ENCODE measurements at regions not wholly inside any gene's neighbourhood (a gene's known extent, or its start where the extent isn't known, plus 50 kb on each side); places are given as distances from the start of the nearest gene placed in this dataset.

GRCh38 chr6:135109761-135110160 is 55.1 kb upstream of the HBS1L start:
- no peak overlapping the region for H2AFZ ChIP-seq (ENCODE audit: low read depth, low read length)
- H3K4me1 ChIP-seq (ENCODE audit: low read length) = peaks cover 18% of the 10 kb centered on the region
- no peak for TF ChIP-seq CTCF (IDR thresholded peaks at IDR 0.05; ENCODE audit: low read depth, low read length)
- TF ChIP-seq EZH2phosphoT487 (IDR thresholded peaks at IDR 0.05; ENCODE audit: low read depth) = no peak
- no peaks in the 10 kb centered on the region for H3K27me3 ChIP-seq (ENCODE audit: low read depth, low read length)
- H3K79me2 ChIP-seq (ENCODE audit: low read length) = no peaks in the 10 kb centered on the region
- no peak overlapping the region for H3K9ac ChIP-seq (ENCODE audit: low read length)
- H4K20me1 ChIP-seq (ENCODE audit: insufficient read depth, low read length) = no peaks in the 10 kb centered on the region; the same call in 1 of the 2 replicates
- peaks cover 7% of the 10 kb centered on the region for H3K36me3 ChIP-seq (replicated peaks; ENCODE audit: low read depth, low read length)
- H3K4me3 ChIP-seq (ENCODE audit: low read length) = no peak overlapping the region
- no peak overlapping the region for H3K4me2 ChIP-seq (ENCODE audit: low read length)
- H3K9me3 ChIP-seq (ENCODE audit: insufficient read depth, low read length) = no peaks in the 10 kb centered on the region
- H3K27ac ChIP-seq (ENCODE audit: low read length) = no peak overlapping the region

GRCh38 chr6:135108692-135109091 is 54.1 kb upstream of the HBS1L start:
- Histone ChIP-seq H3K4me2 (ENCODE audit: low read length) (no peak overlapping the region), H4K20me1 (ENCODE audit: insufficient read depth, low read length) (no peaks in the 10 kb centered on the region; the same call in 1 of the 2 replicates)

GRCh38 chr6:135106611-135107010 is 52.0 kb upstream of the HBS1L start:
- Histone ChIP-seq H4K20me1 (ENCODE audit: insufficient read depth, low read length) (no peaks in the 10 kb centered on the region; the same call in 1 of the 2 replicates), H3K9ac (ENCODE audit: low read length) (no peak overlapping the region), H3K9me3 (ENCODE audit: insufficient read depth, low read length) (no peaks in the 10 kb centered on the region), H3K4me2 (ENCODE audit: low read length) (no peak overlapping the region), H3K27me3 (ENCODE audit: low read depth, low read length) (no peaks in the 10 kb centered on the region), H3K4me3 (ENCODE audit: low read length) (no peak overlapping the region), H2AFZ (ENCODE audit: low read depth, low read length) (no peak overlapping the region), H3K36me3 (replicated peaks; ENCODE audit: low read depth, low read length) (peaks cover 3% of the 10 kb centered on the region), H3K27ac (ENCODE audit: low read length) (no peak overlapping the region), H3K4me1 (ENCODE audit: low read length) (peaks cover 31% of the 10 kb centered on the region), H3K79me2 (ENCODE audit: low read length) (no peaks in the 10 kb centered on the region)
- TF ChIP-seq CTCF (IDR thresholded peaks at IDR 0.05; ENCODE audit: low read depth, low read length) (no peak), EZH2phosphoT487 (IDR thresholded peaks at IDR 0.05; ENCODE audit: low read depth) (no peak)

More at GRCh38 chr6:135108692-135109091, 54.1 kb upstream of the HBS1L start:
- Histone ChIP-seq H3K9me3 (ENCODE audit: insufficient read depth, low read length) (no peaks in the 10 kb centered on the region), H3K36me3 (replicated peaks; ENCODE audit: low read depth, low read length) (peaks cover 3% of the 10 kb centered on the region), H3K4me1 (ENCODE audit: low read length) (peaks cover 16% of the 10 kb centered on the region), H3K27me3 (ENCODE audit: low read depth, low read length) (no peaks in the 10 kb centered on the region), H3K79me2 (ENCODE audit: low read length) (no peaks in the 10 kb centered on the region), H3K9ac (ENCODE audit: low read length) (no peak overlapping the region), H3K4me3 (ENCODE audit: low read length) (no peak overlapping the region), H2AFZ (ENCODE audit: low read depth, low read length) (no peak overlapping the region), H3K27ac (ENCODE audit: low read length) (no peak overlapping the region)
- no peak for TF ChIP-seq EZH2phosphoT487 (IDR thresholded peaks at IDR 0.05; ENCODE audit: low read depth)

- Histone ChIP-seq H3K27ac (ENCODE audit: low read length) (no peak overlapping the region), H3K79me2 (ENCODE audit: low read length) (no peaks in the 10 kb centered on the region), H2AFZ (ENCODE audit: low read depth, low read length) (no peak overlapping the region), H3K4me3 (ENCODE audit: low read length) (no peak overlapping the region), H3K4me2 (ENCODE audit: low read length) (no peak overlapping the region), H3K9me3 (ENCODE audit: insufficient read depth, low read length) (no peaks in the 10 kb centered on the region), H4K20me1 (ENCODE audit: insufficient read depth, low read length) (no peaks in the 10 kb centered on the region), H3K36me3 (replicated peaks; ENCODE audit: low read depth, low read length) (peaks cover 3% of the 10 kb centered on the region), H3K4me1 (ENCODE audit: low read length) (peaks cover 31% of the 10 kb centered on the region), H3K27me3 (ENCODE audit: low read depth, low read length) (no peaks in the 10 kb centered on the region), H3K9ac (ENCODE audit: low read length) (no peak overlapping the region)
- no peak for TF ChIP-seq EZH2phosphoT487 (IDR thresholded peaks at IDR 0.05; ENCODE audit: low read depth)
- TF ChIP-seq CTCF (IDR thresholded peaks at IDR 0.05; ENCODE audit: low read depth, low read length) = no peak
These were observed 51.1 kb upstream of the HBS1L start for GRCh38 chr6:135105710-135106109.

All from OCI-LY3 (cell line).